NCI-H2107 treated with DMSO at 0.1 percent for 48 hours (cell line): ENCODE measurements at regions not wholly inside any gene's neighbourhood (a gene's known extent, or its start where the extent isn't known, plus 50 kb on each side); places are given as distances from the start of the nearest gene placed in this dataset.

Source experiments
- DNase-seq: peaks from one replicate; lab custom pipeline; 2025; ENCODE audit not compliant: unreplicated experiment; lab: John Stamatoyannopoulos, UW

DNA sequence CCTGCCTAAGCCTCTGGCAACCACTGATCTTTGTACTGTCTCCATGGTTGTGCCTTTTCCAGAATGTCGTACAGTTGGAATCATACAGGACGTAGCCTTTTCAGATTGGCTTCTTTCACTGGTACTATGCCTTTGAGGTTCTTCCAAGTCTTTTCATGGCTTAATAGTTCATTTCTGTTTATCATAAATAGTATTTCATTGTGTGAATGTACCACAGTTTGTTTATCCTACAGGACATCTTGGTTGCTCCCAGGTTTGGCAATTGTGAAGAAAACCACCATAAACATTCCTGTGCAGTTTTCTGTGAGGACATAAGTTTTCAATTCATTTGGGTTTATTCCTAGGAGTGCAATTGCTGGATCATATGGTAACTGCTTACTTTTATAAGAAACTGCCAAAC lies 190.6 kb upstream of the RAB4A start:
- DNase-seq, result no peak

- no peak for DNase-seq
These were observed 185.6 kb upstream of the RAB4A start for GRCh38 chr1:229085291-229085690.

DNA sequence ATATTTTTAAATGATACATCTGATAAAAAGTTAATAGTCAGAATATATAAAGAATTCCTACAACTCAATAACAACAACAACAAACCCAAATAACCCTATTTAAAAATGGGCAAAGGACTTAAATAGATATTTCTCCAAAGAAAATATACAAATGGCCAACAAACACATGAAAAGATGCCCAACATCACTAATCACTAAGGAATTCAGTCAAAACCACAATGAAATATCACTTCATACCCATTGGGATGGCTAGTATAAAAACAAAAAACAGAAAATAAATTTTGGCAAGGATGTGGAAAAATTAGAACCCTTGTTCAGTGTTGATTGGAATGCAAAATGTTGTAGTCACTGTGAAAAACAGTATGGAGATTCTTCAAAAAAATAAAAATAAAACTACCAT lies 184.8 kb upstream of the RAB4A start:
- no peak for DNase-seq

DNA sequence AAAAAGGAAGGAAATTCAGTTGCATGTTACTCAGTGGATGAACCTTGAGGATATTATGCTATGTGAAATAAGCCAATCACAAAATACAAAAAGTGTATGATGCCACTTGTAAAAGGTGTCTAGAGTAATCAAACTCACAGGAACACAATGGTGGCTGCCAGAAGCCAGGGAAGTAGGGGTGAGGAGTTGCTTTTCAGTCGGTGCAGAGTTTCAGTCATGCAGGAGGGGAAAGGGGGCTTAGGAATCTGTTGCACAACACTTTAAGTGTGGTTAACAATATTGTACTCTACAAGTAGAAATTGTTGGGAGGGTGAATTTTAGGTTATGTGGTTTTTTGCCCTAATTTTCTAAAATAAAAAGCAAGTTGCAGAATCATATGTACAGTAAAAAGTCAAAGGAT lies 184.2 kb upstream of the RAB4A start:
- no peak for DNase-seq

DNA sequence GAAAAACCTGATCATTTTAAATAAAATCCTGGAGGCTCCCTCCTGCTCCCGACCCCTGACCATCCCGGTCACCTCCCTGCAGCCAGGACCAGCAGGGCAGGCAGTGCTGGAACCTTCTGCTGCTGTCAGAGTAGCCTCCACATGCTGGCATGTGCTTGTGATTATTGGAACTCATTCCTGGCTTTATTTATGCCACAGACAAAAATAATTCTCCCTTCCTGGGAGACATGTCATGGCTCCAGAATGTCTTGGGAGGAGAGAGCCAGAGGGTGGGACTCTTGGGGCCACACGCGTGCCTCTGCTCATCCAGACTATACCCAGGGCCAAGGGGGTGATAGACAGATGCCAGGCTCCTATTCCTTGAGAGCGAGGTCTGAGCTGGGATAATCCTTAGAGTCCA lies 183.6 kb upstream of the RAB4A start:
- DNase-seq, result no peak

DNA sequence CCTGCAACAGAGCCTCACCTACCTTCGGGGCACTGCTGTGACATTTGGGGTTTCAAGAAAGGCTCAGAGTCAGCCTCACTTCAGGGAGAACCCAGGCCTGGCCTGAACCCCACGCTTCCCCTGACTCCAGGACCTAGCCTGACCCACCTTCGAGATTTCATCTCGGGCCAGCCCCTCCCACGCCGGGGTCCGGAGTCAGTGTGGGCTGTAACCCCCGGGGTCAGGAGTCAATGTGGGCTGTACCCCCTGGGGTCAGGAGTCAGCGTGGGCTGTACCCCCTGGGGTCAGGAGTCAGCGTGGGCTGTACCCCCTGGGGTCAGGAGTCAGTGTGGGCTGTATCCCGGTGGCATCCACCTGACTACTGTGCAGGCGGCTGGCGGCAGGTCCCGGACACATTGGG lies 183.0 kb upstream of the RAB4A start:
- no peak for DNase-seq

- DNase-seq, result no peak
These were observed 182.2 kb upstream of the RAB4A start for GRCh38 chr1:229088711-229089110.

GRCh38 chr1:229089586-229090208 lies 181.2 kb upstream of the RAB4A start:
- DNase-seq, result no peak

- peak; percentile 55 for DNase-seq
These were observed 179.2 kb upstream of the RAB4A start for GRCh38 chr1:229091721-229092136.

DNA sequence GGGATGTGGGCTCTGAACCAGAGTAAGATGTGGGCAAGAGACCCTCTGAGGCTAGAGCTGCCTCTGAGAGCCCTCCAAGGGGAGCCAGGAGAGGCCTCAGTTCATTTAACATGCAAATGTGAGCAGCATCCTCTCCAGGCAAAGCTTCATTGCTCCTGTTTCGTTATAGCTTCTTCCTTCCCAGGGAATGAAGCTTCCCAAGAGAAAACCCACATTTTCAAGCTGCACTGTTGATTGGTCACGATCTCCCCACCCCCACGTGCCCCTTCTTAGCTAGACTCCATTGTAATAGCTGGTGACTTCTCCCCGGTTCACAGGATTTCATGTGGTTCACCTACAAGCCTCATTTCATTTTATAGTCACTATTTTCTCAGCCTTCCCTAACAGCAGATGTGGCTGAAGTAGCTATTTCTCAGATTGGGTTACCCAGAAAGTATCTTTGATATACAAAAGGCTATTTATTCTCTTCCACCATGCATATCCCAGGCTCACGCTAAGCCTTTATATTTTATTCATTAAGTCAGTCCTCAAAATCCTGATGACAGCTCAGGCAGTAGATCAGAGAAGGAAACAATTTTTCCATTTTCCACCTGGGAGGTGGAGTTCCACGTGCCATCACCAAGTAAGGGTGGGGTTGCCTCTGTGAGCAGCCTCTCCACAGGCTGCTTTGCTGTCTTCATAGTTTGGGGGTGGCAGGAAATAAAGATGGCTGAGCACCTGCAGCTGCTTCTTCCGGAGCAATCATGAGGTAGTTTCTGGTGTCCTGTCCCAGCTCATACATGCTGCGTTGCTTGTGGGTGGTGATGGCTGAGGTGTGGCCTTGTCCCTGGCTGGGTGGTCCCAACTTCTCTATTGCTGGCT lies 178.3 kb upstream of the RAB4A start:
- peak; percentile 99 for DNase-seq

GRCh38 chr1:229093238-229093540 lies 177.7 kb upstream of the RAB4A start:
- DNase-seq, result no peak

DNA sequence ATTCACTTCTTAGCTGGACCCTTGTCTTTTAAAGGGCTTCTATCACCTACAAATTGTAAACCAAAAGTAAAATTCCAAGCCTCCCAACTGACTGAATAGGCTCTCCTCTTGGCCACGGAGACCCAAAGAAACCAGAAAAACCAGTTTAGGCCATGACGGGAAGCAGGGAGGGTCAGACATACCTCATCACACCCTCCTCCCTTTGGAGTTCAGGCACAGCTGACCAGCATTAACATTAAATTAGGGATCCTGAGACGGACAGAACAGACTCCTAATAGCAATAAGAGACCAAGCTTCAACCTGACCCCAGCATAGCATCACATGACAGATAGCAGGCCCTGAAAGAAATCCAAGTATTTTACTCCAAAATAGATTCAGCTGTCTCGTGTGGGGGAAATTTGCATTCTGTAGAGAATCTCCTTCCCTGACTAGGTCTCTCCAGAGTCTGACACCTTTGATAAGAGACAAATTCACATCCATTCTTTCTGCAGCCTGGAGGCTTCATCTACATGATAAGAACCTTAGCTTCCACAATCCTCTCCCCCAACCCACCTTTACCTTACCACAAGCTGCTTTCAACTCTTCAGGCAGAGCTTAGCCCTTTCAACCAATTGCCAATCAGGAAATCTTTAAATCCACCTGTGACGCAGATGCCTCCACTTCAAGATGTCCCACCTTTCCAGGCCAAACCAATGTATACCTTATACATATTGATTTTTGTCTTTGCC lies 177.1 kb upstream of the RAB4A start:
- DNase-seq, result no peak

GRCh38 chr1:229094476-229095311 lies 176.2 kb upstream of the RAB4A start:
- no peak for DNase-seq

- DNase-seq, result no peak
These were observed 175.6 kb upstream of the RAB4A start for GRCh38 chr1:229095325-229095724.

DNA sequence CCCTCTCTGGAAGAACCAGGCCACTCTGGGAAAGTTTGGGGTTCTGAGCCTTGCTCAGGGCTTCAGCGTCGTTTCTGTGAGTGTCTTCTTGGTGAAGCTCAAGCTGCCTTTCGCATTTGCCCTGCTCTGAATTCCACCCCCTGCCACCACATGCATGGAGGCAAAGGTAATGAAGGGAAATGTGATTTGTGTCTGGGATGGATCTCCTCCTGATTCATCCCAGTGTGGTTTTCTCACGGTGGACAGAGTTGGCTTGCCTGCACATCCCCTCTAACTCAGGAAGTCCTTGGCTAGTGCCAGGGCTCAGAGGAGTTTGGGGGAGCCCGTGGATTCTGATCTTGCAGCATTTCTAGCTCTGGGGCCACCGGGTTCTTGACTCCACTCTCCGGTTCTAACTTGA lies 173.6 kb upstream of the RAB4A start:
- DNase-seq, result no peak

GRCh38 chr1:229098361-229098760 lies 172.6 kb upstream of the RAB4A start:
- no peak for DNase-seq

DNA sequence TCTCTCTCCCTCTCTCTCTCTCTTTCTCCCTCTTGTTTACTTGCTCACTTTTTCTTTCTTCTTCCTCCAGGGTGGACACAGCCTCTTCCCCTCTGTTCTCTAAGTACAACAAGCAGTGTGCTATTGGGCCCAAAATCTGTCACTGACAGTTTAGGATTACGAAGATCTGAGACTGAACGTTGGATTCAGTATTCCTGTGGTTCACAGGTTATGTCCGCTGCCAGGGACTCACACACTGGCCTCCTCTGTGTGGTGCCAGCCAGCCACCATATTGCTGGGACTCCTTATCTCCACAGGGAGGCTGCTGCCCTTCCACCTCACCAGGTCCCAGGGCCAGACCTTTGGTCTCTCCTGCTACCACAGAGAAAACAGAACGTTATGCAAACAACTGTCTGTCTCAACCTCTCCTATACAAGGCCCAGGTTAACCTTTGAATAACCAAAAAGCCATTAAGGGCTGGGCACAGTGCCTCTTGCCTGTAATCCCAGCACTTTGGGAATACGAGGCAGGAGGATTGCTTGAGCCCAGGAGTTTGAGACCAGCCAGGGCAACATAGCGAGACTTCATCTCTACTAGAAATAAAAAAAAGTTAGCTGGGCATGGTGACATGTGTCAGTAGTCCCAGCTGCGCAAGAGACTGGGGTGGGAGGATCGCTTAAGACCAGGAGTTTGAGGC lies 171.9 kb upstream of the RAB4A start:
- no peak for DNase-seq

- no peak for DNase-seq
These were observed 169.7 kb upstream of the RAB4A start for GRCh38 chr1:229101011-229101871.

- DNase-seq, result no peak
These were observed 168.0 kb upstream of the RAB4A start for GRCh38 chr1:229102741-229103391.
